Activated T-helper 17 cell treated with anti-CD3 and anti-CD28 coated beads, Interleukin-2, amount 50 U/mL, for 72 hours (primary cell): ENCODE measurements at regions not wholly inside any gene's neighbourhood (a gene's known extent, or its start where the extent isn't known, plus 50 kb on each side); places are given as distances from the start of the nearest gene placed in this dataset.

ENCODE experiments used
- ATAC-seq: fragments of 150-1000 bp; cut with Tn5 transposase; replicated peaks from 2 replicates; pipeline ENCODE4 v1.10.0; 2021; ENCODE audit warnings: mild to moderate bottlenecking, moderate library complexity
- H3K27ac Mint-ChIP-seq: one replicate; pipeline ENCODE4 v1.8.0; 2022; ENCODE audit warnings: mixed read lengths
- H3K27me3 Mint-ChIP-seq: one replicate; pipeline ENCODE4 v1.8.0; 2022; ENCODE audit warnings: mixed read lengths
- H3K36me3 Mint-ChIP-seq: one replicate; pipeline ENCODE4 v1.8.0; 2022; ENCODE audit warnings: low read depth, mild to moderate bottlenecking, mixed read lengths
- H3K4me1 Mint-ChIP-seq: one replicate; pipeline ENCODE4 v1.8.0; 2022; ENCODE audit warnings: mixed read lengths
- H3K4me3 Mint-ChIP-seq: one replicate; pipeline ENCODE4 v1.8.0; 2022; ENCODE audit warnings: mild to moderate bottlenecking, mixed read lengths
- H3K9me3 Mint-ChIP-seq: one replicate; pipeline ENCODE4 v1.8.0; 2022; ENCODE audit warnings: mixed read lengths

GRCh38 chr2:157024129-157024528 is 233.4 kb upstream of the GALNT5 start:
- H3K4me3 Mint-ChIP-seq: no peak overlapping the region
- no peaks in the 10 kb centered on the region for H3K36me3 Mint-ChIP-seq
- no peaks in the 10 kb centered on the region for H3K4me1 Mint-ChIP-seq
- no peaks in the 10 kb centered on the region for H3K9me3 Mint-ChIP-seq
- no peak for ATAC-seq
- no peaks in the 10 kb centered on the region for H3K27me3 Mint-ChIP-seq
- H3K27ac Mint-ChIP-seq: no peak overlapping the region

- Mint-ChIP-seq H3K36me3 (no peaks in the 10 kb centered on the region), H3K27ac (no peak overlapping the region), H3K4me3 (no peak overlapping the region), H3K27me3 (no peaks in the 10 kb centered on the region), H3K9me3 (no peaks in the 10 kb centered on the region), H3K4me1 (no peaks in the 10 kb centered on the region)
- ATAC-seq: no peak
Observed at GRCh38 chr2:157032017-157032416, 225.5 kb upstream of the GALNT5 start.

- no peaks in the 10 kb centered on the region for H3K36me3 Mint-ChIP-seq
- H3K27me3 Mint-ChIP-seq: peaks cover 4% of the 10 kb centered on the region
- no peak overlapping the region for H3K4me3 Mint-ChIP-seq
- no peak for ATAC-seq
- no peaks in the 10 kb centered on the region for H3K9me3 Mint-ChIP-seq
- H3K4me1 Mint-ChIP-seq: no peaks in the 10 kb centered on the region
- no peak overlapping the region for H3K27ac Mint-ChIP-seq
Observed at GRCh38 chr2:157036726-157037125, 220.8 kb upstream of the GALNT5 start.

GRCh38 chr2:157043786-157044185 is 213.7 kb upstream of the GALNT5 start:
- Mint-ChIP-seq H3K4me1 (no peaks in the 10 kb centered on the region), H3K27me3 (peaks cover 4% of the 10 kb centered on the region), H3K27ac (no peak overlapping the region), H3K4me3 (no peak overlapping the region), H3K36me3 (no peaks in the 10 kb centered on the region), H3K9me3 (no peaks in the 10 kb centered on the region)
- ATAC-seq: no peak

DNA sequence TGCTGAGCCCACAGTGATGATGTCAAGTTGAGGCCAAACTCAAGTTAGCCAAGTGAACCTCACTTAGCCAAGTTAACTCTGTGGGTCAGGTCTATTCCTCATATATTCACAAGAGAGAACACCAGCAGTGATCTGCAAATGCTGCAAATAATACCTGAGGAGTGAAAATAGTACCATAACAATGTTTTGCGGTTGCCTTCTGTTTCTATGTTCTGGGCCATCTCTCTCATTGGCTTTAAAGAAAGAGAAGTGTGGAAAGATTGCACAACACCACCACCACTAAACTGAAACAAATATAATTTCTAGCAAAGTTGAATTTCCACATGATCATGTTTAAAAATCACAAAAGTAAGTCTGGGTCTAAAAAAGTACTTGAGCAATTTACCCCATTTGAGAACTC is 211.1 kb upstream of the GALNT5 start:
- no peak for ATAC-seq
- no peaks in the 10 kb centered on the region for H3K9me3 Mint-ChIP-seq
- no peak overlapping the region for H3K4me3 Mint-ChIP-seq
- no peaks in the 10 kb centered on the region for H3K27me3 Mint-ChIP-seq
- H3K36me3 Mint-ChIP-seq: no peaks in the 10 kb centered on the region
- no peak overlapping the region for H3K27ac Mint-ChIP-seq
- H3K4me1 Mint-ChIP-seq: no peaks in the 10 kb centered on the region

- Mint-ChIP-seq H3K27me3 (peaks cover 5% of the 10 kb centered on the region), H3K9me3 (no peaks in the 10 kb centered on the region), H3K36me3 (no peaks in the 10 kb centered on the region), H3K4me1 (no peaks in the 10 kb centered on the region), H3K4me3 (no peak overlapping the region), H3K27ac (no peak overlapping the region)
- ATAC-seq: no peak
Observed at GRCh38 chr2:157052685-157053224, 204.8 kb upstream of the GALNT5 start.

- Mint-ChIP-seq H3K4me3 (no peak overlapping the region), H3K27me3 (peaks cover 7% of the 10 kb centered on the region), H3K36me3 (no peaks in the 10 kb centered on the region), H3K27ac (no peak overlapping the region), H3K9me3 (no peaks in the 10 kb centered on the region), H3K4me1 (no peaks in the 10 kb centered on the region)
- no peak for ATAC-seq
Observed at GRCh38 chr2:157053876-157054275, 203.6 kb upstream of the GALNT5 start.

DNA sequence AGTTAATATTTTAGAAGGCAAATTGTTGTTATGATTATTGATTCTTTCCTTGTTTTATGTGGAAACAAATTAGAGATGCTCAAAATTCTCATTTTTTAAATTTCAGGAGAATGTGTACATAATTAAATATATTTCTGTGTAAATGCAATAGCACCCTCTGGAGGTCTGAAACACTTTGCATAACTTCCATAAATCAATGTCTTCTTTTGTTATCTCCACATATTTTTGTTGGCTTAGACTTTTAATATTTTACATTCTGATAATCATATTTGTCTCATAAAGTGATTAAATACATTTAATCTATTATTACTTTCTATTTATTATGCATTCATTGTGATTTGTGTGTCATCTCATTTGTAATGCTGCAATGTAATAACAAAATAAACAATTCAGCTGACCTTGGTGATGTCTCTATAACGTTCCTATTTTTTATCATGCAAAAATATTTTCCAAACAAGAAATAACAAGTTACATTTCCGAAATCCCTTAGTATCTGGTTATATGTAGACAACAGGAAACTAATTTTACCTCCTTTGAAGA is 201.8 kb upstream of the GALNT5 start:
- H3K27me3 Mint-ChIP-seq: peaks cover 7% of the 10 kb centered on the region
- no peak for ATAC-seq
- H3K4me3 Mint-ChIP-seq: no peak overlapping the region
- H3K9me3 Mint-ChIP-seq: no peaks in the 10 kb centered on the region
- no peaks in the 10 kb centered on the region for H3K36me3 Mint-ChIP-seq
- H3K27ac Mint-ChIP-seq: no peak overlapping the region
- no peaks in the 10 kb centered on the region for H3K4me1 Mint-ChIP-seq

GRCh38 chr2:157056200-157056676 is 201.3 kb upstream of the GALNT5 start:
- Mint-ChIP-seq H3K36me3 (no peaks in the 10 kb centered on the region), H3K4me1 (no peaks in the 10 kb centered on the region), H3K9me3 (no peaks in the 10 kb centered on the region), H3K27me3 (peaks cover 7% of the 10 kb centered on the region), H3K4me3 (no peak overlapping the region), H3K27ac (no peak overlapping the region)
- ATAC-seq: no peak

DNA sequence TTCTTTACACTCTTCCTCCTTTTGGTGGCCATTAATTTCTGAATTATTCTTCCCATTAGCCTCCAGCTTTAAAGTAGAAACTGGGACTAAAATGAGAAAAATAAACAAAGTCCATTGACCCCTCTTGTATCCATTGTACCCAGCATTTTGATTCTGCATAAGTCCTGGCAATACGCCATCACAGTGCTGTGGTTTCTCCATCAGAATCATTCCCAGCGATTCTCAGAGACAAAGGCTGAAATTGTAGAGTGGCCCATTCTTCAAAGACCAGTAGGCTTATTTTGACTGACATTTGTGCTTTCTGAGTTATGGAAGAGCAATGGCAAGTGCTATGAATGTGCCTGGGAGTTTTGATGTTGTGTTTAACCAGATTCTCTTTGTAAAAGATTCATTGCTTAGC is 199.3 kb upstream of the GALNT5 start:
- Mint-ChIP-seq H3K9me3 (no peaks in the 10 kb centered on the region), H3K36me3 (no peaks in the 10 kb centered on the region), H3K4me3 (no peak overlapping the region), H3K27me3 (peaks cover 7% of the 10 kb centered on the region), H3K27ac (no peak overlapping the region), H3K4me1 (no peaks in the 10 kb centered on the region)
- ATAC-seq: no peak

GRCh38 chr2:157059036-157059435 is 198.5 kb upstream of the GALNT5 start:
- ATAC-seq: no peak
- Mint-ChIP-seq H3K27ac (no peak overlapping the region), H3K4me3 (no peak overlapping the region), H3K27me3 (peaks cover 4% of the 10 kb centered on the region), H3K36me3 (no peaks in the 10 kb centered on the region), H3K4me1 (no peaks in the 10 kb centered on the region), H3K9me3 (no peaks in the 10 kb centered on the region)

DNA sequence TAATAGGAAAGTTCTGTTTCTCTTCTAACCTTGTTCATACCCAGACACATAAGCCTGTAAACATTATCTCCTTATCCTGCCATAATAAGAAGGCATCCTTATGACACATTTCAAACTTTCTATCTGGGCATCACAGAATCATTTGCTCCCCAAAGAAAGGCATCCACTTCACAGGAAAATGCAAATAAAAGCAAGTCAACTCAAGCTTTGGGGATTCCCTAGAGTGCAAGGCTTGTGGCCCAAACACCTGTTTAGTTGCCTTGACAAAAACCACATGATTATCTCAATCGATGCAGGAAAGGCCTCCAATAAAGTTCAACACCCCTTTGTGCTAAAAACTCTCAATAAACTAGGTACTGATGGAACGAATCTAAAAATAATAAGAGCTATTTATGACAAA is 195.7 kb upstream of the GALNT5 start:
- H3K36me3 Mint-ChIP-seq: no peaks in the 10 kb centered on the region
- H3K4me1 Mint-ChIP-seq: no peaks in the 10 kb centered on the region
- no peak for ATAC-seq
- no peak overlapping the region for H3K27ac Mint-ChIP-seq
- no peak overlapping the region for H3K4me3 Mint-ChIP-seq
- H3K27me3 Mint-ChIP-seq: peaks cover 3% of the 10 kb centered on the region
- no peaks in the 10 kb centered on the region for H3K9me3 Mint-ChIP-seq

GRCh38 chr2:157067562-157067961 is 189.9 kb upstream of the GALNT5 start:
- H3K27ac Mint-ChIP-seq: no peak overlapping the region
- no peak overlapping the region for H3K4me3 Mint-ChIP-seq
- H3K9me3 Mint-ChIP-seq: peaks cover 5% of the 10 kb centered on the region
- H3K27me3 Mint-ChIP-seq: peaks cover 8% of the 10 kb centered on the region
- no peaks in the 10 kb centered on the region for H3K36me3 Mint-ChIP-seq
- no peaks in the 10 kb centered on the region for H3K4me1 Mint-ChIP-seq
- ATAC-seq: no peak

DNA sequence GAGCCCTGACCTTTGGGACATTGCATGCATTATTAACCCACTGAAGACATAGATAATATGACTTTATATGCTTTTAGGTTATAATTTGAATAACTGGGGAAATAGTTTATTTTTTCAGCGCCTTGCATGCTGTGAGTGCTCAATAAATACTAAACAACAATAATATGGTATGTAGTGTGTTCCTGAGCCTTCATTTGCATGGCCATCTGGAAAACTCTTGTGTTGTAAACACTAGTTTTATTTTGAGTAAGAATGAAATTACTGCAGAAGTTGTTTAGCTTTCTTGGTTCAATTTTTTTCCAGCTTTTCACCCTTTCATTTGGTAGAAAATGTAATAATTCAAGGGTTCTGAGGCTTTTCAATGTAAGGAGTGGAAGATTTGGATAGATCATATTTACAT is 189.3 kb upstream of the GALNT5 start:
- Mint-ChIP-seq H3K4me1 (no peaks in the 10 kb centered on the region), H3K9me3 (peaks cover 5% of the 10 kb centered on the region), H3K27ac (no peak overlapping the region), H3K27me3 (peaks cover 8% of the 10 kb centered on the region), H3K36me3 (no peaks in the 10 kb centered on the region), H3K4me3 (no peak overlapping the region)
- no peak for ATAC-seq

DNA sequence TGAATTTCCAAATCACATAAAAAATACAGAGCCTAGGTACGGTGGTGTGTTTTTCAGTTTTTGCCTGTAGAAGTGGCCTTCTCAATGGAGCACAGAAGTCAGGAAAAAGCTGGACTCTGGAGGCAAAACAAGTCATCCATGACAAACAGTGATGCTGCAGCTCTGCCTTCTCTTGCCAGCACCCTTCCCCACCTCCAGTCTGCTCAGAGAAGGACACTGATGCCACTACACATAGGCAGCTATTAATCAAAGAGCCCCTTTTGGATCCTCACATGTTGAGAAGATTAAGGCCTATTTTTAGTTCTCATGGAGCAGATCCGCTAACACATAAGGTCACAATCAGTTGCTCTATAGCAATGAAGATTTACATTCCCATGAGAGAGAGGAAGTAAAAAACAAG is 181.6 kb upstream of the GALNT5 start:
- Mint-ChIP-seq H3K9me3 (peaks cover 9% of the 10 kb centered on the region), H3K27me3 (no peaks in the 10 kb centered on the region), H3K27ac (no peak overlapping the region), H3K4me1 (no peaks in the 10 kb centered on the region), H3K36me3 (no peaks in the 10 kb centered on the region), H3K4me3 (no peak overlapping the region)
- ATAC-seq: no peak
